Prostate gland (tissue), 2 donors: ENCODE measurements at regions not wholly inside any gene's neighbourhood (a gene's known extent, or its start where the extent isn't known, plus 50 kb on each side); places are given as distances from the start of the nearest gene placed in this dataset.

ENCODE experiments used
- DNase-seq: peaks from one replicate; pipeline ENCODE4 v3.0.0-alpha.2; 2019; ENCODE audit warnings: low spot score
- H3K27ac ChIP-seq, 2 donors: fragments of 200-600 bp; sonication (generic); 2 replicates each; pipeline ENCODE4 v1.5.1; 2017 to 2019
- H3K27me3 ChIP-seq: fragments of 200-600 bp; sonication (generic); replicated peaks from 2 replicates; pipeline ENCODE4 v1.5.1; 2019; ENCODE audit not compliant: insufficient read depth
- H3K36me3 ChIP-seq, 2 donors: fragments of 200-600 bp; sonication (generic); 1 replicate in 1 of 2; 2 replicates in 1 of 2; pipeline versions ENCODE4 v1.5.1 to v1.8.1; 2017 to 2019
- H3K4me1 ChIP-seq: fragments of 200-600 bp; sonication (generic); replicated peaks from 2 replicates; pipeline ENCODE4 v1.5.1; 2019
- H3K4me3 ChIP-seq, 2 donors: fragments of 200-600 bp; sonication (generic); 2 replicates each; pipeline ENCODE4 v1.5.1; 2017 to 2019
- H3K9me3 ChIP-seq: fragments of 200-600 bp; sonication (generic); 2 replicates; pipeline ENCODE4 v1.5.1; 2017
- POLR2A ChIP-seq: fragments of 450-650 bp; IDR thresholded peaks from one replicate; pipeline ENCODE4 v1.6.1; 2016; ENCODE audit warnings: antibody characterized with exemption, mild to moderate bottlenecking
- POLR2AphosphoS5 ChIP-seq: sonication (generic); formaldehyde crosslinking; IDR thresholded peaks from one replicate; pipeline ENCODE4 v1.6.1; 2017; ENCODE audit warnings: antibody characterized with exemption
- WGBS: methylation state at CpG from one replicate; pipeline ENCODE4 v1.1.5; 2018; 5-methylcytosine and 5-hydroxymethylcytosine counted together
- intact Hi-C: fragments of 100-400 bp; cut with DNase I; formaldehyde crosslinking; loops from one replicate; pipeline ENCODE4 v1.14.2; 2022
- TF ChIP-seq, protein P1 (sequence below), 4 experiments: fragments of 200-600 bp in 2 of 4; fragments of 450-650 bp in 2 of 4; sonication (generic) in 2 of 4; IDR thresholded peaks; 1 replicate in 3 of 4; 2 replicates in 1 of 4; pipeline ENCODE4 v1.5.1; 2016 to 2019; ENCODE audit warnings: antibody characterized with exemption in 4 of 4, mild to moderate bottlenecking in 2 of 4, moderate library complexity in 2 of 4

- intact Hi-C loops = loop anchor here (2.0 kb wide), 1 partner anchor 35 kb away; no protein-coding TSS in a partner anchor
- Histone ChIP-seq H3K27ac (peak overlapping the region; percentile 66 to 72), H3K9me3 (no peaks in the 10 kb centered on the region), H3K4me3 (no peak overlapping the region), H3K36me3 (no peaks in the 10 kb centered on the region), H3K27me3 (no peaks in the 10 kb centered on the region), H3K4me1 (peaks cover 10% of the 10 kb centered on the region)
- no peak for TF ChIP-seq POLR2AphosphoS5
- TF ChIP-seq POLR2A = no peak
- TF ChIP-seq, protein P1, sequence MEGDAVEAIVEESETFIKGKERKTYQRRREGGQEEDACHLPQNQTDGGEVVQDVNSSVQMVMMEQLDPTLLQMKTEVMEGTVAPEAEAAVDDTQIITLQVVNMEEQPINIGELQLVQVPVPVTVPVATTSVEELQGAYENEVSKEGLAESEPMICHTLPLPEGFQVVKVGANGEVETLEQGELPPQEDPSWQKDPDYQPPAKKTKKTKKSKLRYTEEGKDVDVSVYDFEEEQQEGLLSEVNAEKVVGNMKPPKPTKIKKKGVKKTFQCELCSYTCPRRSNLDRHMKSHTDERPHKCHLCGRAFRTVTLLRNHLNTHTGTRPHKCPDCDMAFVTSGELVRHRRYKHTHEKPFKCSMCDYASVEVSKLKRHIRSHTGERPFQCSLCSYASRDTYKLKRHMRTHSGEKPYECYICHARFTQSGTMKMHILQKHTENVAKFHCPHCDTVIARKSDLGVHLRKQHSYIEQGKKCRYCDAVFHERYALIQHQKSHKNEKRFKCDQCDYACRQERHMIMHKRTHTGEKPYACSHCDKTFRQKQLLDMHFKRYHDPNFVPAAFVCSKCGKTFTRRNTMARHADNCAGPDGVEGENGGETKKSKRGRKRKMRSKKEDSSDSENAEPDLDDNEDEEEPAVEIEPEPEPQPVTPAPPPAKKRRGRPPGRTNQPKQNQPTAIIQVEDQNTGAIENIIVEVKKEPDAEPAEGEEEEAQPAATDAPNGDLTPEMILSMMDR (IDR thresholded peaks at IDR 0.05) = no peak
- WGBS = 48% methylated on average over 5 of the region's 5 CpGs
- no peak for DNase-seq
Measured at GRCh38 chr2:46847726-46848412, 67.7 kb downstream of the MCFD2 start.

DNA sequence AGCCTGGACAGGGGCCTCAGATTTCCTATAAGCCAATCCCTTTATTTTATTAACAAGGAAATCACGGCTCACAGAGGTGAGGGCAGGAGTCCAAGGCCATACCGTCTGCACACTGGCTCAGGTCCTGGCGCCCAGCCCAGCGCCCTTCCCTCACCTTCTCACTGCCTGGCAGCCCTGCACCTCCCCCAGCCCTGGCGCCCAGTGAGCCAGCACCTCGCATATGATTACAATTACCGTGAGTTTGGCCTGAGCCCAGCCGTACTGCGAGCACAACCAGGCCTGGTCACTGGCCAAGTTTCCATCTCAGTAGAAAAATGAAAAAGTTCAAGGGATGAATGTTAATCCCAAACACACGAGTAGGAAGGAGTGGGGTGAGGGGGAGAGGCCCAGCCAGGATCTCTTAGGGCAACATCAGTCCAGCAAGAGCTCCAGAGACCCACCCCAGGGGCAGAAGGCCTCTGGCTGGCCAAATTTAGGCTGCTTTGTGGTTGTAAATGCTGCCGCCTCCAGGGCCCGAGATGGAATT lies 68.4 kb downstream of the MCFD2 start:
- peak; percentile 95 for DNase-seq
- no peak overlapping the region for H3K4me3 ChIP-seq
- peaks cover 10% of the 10 kb centered on the region for H3K4me1 ChIP-seq
- H3K27ac ChIP-seq = peak overlapping the region; percentile 66 to 72
- 5% methylated on average over 12 of the region's 12 CpGs for WGBS
- intact Hi-C loops = no loop called here
- no peaks in the 10 kb centered on the region for H3K36me3 ChIP-seq
- no peaks in the 10 kb centered on the region for H3K9me3 ChIP-seq
- no peaks in the 10 kb centered on the region for H3K27me3 ChIP-seq
- TF ChIP-seq POLR2AphosphoS5 = peak; percentile 94
- TF ChIP-seq POLR2A = no peak

DNA sequence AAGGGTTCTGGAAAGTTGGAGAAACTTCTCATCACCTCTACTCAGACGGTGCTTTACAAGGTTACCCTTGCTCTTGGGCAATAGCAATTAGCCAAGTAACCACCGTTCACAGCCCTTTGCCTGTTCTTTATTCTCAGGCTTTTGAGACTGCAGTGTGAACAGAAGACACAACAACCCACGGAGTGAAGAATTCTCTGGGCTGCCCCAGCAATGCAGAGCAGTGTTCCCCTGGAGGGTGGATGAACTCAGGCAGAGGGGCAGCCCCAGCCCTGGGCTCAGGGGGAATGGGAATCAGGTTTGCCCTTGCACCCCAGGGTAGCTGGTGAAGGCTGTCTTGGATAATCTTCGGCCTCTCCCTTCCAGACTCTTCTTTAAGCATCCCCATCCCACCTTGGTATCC lies 69.1 kb downstream of the MCFD2 start:
- peaks cover 10% of the 10 kb centered on the region for H3K4me1 ChIP-seq

GRCh38 chr2:46845542-46846486 lies 69.8 kb downstream of the MCFD2 start:
- intact Hi-C loops = no loop called here
- WGBS = 48% methylated on average over 16 of the region's 16 CpGs
- no peak for TF ChIP-seq POLR2A
- TF ChIP-seq POLR2AphosphoS5 = no peak
- TF ChIP-seq, protein P1 (IDR thresholded peaks at IDR 0.05) = no peak

More for the DNA sequence above, 69.1 kb downstream of the MCFD2 start:
- Histone ChIP-seq H3K4me3 (no peak overlapping the region), H3K27me3 (no peaks in the 10 kb centered on the region), H3K27ac (peak overlapping the region; percentile 66 to 72), H3K9me3 (no peaks in the 10 kb centered on the region), H3K36me3 (no peaks in the 10 kb centered on the region)
- intact Hi-C loops = no loop called here
- TF ChIP-seq POLR2A (no peak), POLR2AphosphoS5 (no peak)
- TF ChIP-seq, protein P1 (IDR thresholded peaks at IDR 0.05) = no peak
- no peak for DNase-seq
- 60% methylated on average over 4 of the region's 4 CpGs for WGBS

DNA sequence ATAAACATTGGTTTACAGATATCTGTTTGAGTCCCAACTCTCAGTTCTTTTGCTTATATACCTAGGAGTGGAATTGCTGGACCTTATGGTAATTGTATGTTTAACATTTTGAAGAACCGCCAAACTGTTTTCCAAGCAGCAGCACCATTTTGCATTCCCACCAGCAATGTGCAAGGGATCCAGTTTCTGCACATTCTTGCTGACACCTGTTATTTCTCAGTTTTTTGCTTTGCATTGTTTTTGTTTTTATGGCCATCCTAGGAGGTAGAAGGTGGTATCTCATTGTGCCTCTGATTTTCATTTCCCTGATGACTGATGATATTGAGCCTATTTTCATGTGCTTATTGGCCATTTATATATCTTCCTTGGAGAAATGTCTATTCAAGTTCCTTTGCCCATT lies 71.2 kb downstream of the MCFD2 start:
- no peak for DNase-seq
- TF ChIP-seq POLR2AphosphoS5 (no peak), POLR2A (no peak)
- Histone ChIP-seq H3K36me3 (no peaks in the 10 kb centered on the region), H3K4me1 (peaks cover 7% of the 10 kb centered on the region), H3K27ac (no peak overlapping the region), H3K9me3 (no peaks in the 10 kb centered on the region), H3K27me3 (no peaks in the 10 kb centered on the region), H3K4me3 (no peak overlapping the region)
- WGBS = 100% methylated on average over 1 of the region's 1 CpG
- intact Hi-C loops = no loop called here

More at GRCh38 chr2:46845542-46846486, 69.8 kb downstream of the MCFD2 start:
- Histone ChIP-seq H3K9me3 (no peaks in the 10 kb centered on the region), H3K36me3 (no peaks in the 10 kb centered on the region), H3K27me3 (no peaks in the 10 kb centered on the region), H3K27ac (peak overlapping the region; percentile 66 to 72), H3K4me3 (no peak overlapping the region), H3K4me1 (peaks cover 10% of the 10 kb centered on the region)
- no peak for DNase-seq
